ENCODE measurements at regions not wholly inside any gene's neighbourhood (a gene's known extent, or its start where the extent isn't known, plus 50 kb on each side); places are given as distances from the start of the nearest gene placed in this dataset.

- no peak for TF ChIP-seq CTCF (IDR thresholded peaks at IDR 0.05; ENCODE audit: low read depth, low read length)
- no peak for TF ChIP-seq POLR2A (IDR thresholded peaks at IDR 0.05; ENCODE audit: extremely low read depth, insufficient read length)
- no peak for TF ChIP-seq MAX (IDR thresholded peaks at IDR 0.05; ENCODE audit: low read depth, low read length)
- no peak for TF ChIP-seq MYC (IDR thresholded peaks at IDR 0.05; ENCODE audit: low read depth, low read length)
- DNase-seq (ENCODE audit: low read depth), result no peak
- no peak overlapping the region for H3K4me3 ChIP-seq (ENCODE audit: low read depth, low read length)
Measured at GRCh38 chr7:92988941-92989545, 128.7 kb downstream of the SAMD9 start.

- DNase-seq (ENCODE audit: low read depth), result peak; percentile 19
- no peak overlapping the region for H3K4me3 ChIP-seq (ENCODE audit: low read depth, low read length)
- TF ChIP-seq MAX (IDR thresholded peaks at IDR 0.05; ENCODE audit: low read depth, low read length) (no peak), CTCF (IDR thresholded peaks at IDR 0.05; ENCODE audit: low read depth, low read length) (peak; percentile 13), POLR2A (IDR thresholded peaks at IDR 0.05; ENCODE audit: extremely low read depth, insufficient read length) (no peak), MYC (IDR thresholded peaks at IDR 0.05; ENCODE audit: low read depth, low read length) (no peak)
Measured at GRCh38 chr7:92988051-92988450, 129.7 kb downstream of the SAMD9 start.

GRCh38 chr7:92987538-92987937, 130.2 kb downstream of the SAMD9 start:
- TF ChIP-seq MAX (IDR thresholded peaks at IDR 0.05; ENCODE audit: low read depth, low read length), result no peak
- TF ChIP-seq POLR2A (IDR thresholded peaks at IDR 0.05; ENCODE audit: extremely low read depth, insufficient read length), result no peak
- no peak for TF ChIP-seq MYC (IDR thresholded peaks at IDR 0.05; ENCODE audit: low read depth, low read length)
- TF ChIP-seq CTCF (IDR thresholded peaks at IDR 0.05; ENCODE audit: low read depth, low read length), result no peak
- no peak for DNase-seq (ENCODE audit: low read depth)
- no peak overlapping the region for H3K4me3 ChIP-seq (ENCODE audit: low read depth, low read length)

- no peak overlapping the region for H3K4me3 ChIP-seq (ENCODE audit: low read depth, low read length)
- DNase-seq (ENCODE audit: low read depth), result no peak
- no peak for TF ChIP-seq POLR2A (IDR thresholded peaks at IDR 0.05; ENCODE audit: extremely low read depth, insufficient read length)
- no peak for TF ChIP-seq CTCF (IDR thresholded peaks at IDR 0.05; ENCODE audit: low read depth, low read length)
- no peak for TF ChIP-seq MAX (IDR thresholded peaks at IDR 0.05; ENCODE audit: low read depth, low read length)
- TF ChIP-seq MYC (IDR thresholded peaks at IDR 0.05; ENCODE audit: low read depth, low read length), result no peak
Measured at GRCh38 chr7:92987095-92987494, 130.7 kb downstream of the SAMD9 start.

GRCh38 chr7:92982928-92983327, 134.9 kb downstream of the SAMD9 start:
- H3K4me3 ChIP-seq (ENCODE audit: low read depth, low read length), result no peak overlapping the region
- DNase-seq (ENCODE audit: low read depth), result no peak
- no peak for TF ChIP-seq MAX (IDR thresholded peaks at IDR 0.05; ENCODE audit: low read depth, low read length)
- TF ChIP-seq POLR2A (IDR thresholded peaks at IDR 0.05; ENCODE audit: extremely low read depth, insufficient read length), result no peak
- TF ChIP-seq CTCF (IDR thresholded peaks at IDR 0.05; ENCODE audit: low read depth, low read length), result no peak
- TF ChIP-seq MYC (IDR thresholded peaks at IDR 0.05; ENCODE audit: low read depth, low read length), result no peak
